ENCODE measurements at regions not wholly inside any gene's neighbourhood (a gene's known extent, or its start where the extent isn't known, plus 50 kb on each side); places are given as distances from the start of the nearest gene placed in this dataset.

- no peak for TF ChIP-seq POLR2A (IDR thresholded peaks at IDR 0.05)
- TF ChIP-seq, protein P1, sequence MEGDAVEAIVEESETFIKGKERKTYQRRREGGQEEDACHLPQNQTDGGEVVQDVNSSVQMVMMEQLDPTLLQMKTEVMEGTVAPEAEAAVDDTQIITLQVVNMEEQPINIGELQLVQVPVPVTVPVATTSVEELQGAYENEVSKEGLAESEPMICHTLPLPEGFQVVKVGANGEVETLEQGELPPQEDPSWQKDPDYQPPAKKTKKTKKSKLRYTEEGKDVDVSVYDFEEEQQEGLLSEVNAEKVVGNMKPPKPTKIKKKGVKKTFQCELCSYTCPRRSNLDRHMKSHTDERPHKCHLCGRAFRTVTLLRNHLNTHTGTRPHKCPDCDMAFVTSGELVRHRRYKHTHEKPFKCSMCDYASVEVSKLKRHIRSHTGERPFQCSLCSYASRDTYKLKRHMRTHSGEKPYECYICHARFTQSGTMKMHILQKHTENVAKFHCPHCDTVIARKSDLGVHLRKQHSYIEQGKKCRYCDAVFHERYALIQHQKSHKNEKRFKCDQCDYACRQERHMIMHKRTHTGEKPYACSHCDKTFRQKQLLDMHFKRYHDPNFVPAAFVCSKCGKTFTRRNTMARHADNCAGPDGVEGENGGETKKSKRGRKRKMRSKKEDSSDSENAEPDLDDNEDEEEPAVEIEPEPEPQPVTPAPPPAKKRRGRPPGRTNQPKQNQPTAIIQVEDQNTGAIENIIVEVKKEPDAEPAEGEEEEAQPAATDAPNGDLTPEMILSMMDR (IDR thresholded peaks at IDR 0.05), result no peak
These were observed 66.8 kb downstream of the TSPAN17 start for GRCh38 chr5:176714067-176714466.

Measured in right lobe of liver (tissue), 4 donors.